GM18498 (cell line): ENCODE measurements at regions not wholly inside any gene's neighbourhood (a gene's known extent, or its start where the extent isn't known, plus 50 kb on each side); places are given as distances from the start of the nearest gene placed in this dataset.

Experiments
- ATAC-seq: cut with Tn5 transposase; IDR thresholded peaks from one replicate; pipeline ENCODE4 v1.9.1; 2021; ENCODE audit warnings: mild to moderate bottlenecking, moderate library complexity; ENCODE audit not compliant: unreplicated experiment

DNA sequence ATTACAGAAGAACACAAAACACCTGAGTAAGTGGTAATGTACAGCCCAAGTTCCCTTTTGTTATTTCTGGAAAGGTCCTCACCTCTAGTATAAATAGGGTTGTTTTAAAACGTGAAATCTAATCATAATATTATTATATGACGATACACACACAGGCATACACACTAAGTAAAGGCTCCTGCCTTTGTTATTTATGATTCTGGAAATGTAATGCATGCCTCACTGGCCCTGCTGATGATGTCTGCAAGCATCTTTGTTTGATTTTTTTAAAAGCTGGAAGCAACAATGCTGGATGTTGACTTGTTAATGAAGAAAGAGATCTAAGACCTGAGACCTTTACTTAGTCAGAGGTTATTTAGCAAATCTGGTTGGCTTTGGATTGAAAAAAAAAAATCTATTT, 307.4 kb upstream of the SORCS1 start:
- ATAC-seq = no peak

DNA sequence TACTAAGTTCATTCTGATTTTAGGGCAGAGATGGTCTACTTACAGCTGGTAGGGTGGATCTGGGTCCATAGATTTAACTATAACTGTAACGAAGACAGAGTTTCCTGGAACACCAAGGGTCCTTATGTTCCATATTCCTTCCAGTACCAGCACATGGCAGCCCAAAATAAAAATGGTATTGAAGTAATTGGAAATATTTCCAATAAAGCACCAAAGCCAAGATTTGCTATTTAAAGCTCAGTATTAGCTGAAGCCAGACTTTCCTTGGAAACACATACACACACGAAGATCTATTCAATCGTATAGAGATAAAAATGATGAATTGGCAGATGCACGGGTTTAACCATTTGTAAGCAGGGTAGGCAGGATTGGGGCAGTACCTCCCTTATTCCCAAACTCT, 289.1 kb upstream of the SORCS1 start:
- no peak for ATAC-seq

DNA sequence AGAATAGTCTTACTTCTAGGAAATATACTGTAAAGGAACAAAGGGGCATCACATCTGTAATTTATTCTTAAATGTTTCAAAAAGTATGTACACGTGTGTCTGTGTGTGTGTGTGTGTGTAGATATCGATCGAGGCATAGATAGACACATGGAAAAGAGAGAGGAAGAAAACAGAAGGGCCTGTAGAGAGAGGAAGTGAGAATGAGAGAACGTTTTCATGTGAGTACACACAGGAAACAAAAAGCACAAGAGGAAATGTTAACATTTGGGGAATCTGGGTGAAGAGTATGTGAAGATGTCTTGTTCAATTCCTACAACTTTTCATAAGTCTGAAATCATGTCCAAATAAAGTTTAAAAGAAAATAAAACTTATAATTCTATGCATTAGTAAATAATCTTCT, 286.5 kb upstream of the SORCS1 start:
- ATAC-seq = no peak

DNA sequence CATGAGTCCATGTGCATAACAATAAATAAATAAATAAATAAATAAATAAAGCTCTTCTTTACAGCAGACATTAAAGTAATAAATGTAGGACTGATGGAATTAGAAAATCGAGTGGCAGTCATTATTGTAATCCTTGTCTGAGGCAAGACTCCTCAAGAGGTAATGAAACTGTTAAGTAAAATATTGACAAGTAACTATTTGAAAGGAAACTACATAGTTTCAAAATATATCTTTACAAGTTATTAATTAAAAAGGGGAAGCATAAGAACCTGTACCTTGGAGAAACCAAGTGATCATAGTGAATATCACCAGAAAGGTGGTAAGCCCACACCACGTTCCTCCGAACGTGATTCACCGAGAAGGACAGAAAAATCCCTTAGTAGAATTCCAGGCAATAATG, 285.6 kb upstream of the SORCS1 start:
- ATAC-seq = no peak

DNA sequence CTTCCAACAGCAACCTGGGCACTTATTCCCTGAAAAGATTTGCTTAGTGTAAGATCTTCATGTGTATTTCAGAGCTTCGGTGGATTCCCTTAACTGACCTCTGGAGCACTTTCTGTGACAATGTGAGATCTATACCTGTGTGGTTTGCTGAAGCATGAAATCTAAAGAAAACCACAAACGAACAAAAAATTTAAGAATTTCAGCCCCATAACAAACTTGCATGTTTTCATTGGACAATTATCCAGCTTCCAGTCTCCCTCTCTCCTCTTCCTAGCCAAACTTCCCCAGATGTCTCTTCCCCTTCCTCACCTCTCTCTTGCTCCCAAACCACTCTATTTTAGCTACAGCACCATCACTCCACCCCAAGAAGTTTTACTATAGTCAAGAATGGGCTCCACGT, 279.9 kb upstream of the SORCS1 start:
- no peak for ATAC-seq

DNA sequence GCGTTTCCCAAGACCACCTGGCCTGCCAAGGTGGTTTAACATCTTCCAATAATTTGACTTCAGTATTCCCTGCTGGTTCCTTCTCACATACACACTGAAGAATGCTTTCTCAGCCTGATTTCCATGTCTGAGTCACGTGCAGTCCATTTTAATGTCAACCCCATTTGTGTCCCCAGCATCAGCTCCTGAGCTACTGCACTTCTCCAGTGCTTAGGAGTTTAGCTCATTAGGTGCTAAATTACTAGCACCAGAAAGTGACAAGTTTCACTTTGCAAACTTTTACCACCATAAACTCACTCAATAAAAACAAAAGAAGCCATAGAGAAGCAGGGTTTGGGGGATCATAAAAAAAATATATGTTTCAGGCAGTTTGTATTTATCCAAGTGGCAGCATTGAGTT, 279.3 kb upstream of the SORCS1 start:
- ATAC-seq = no peak

DNA sequence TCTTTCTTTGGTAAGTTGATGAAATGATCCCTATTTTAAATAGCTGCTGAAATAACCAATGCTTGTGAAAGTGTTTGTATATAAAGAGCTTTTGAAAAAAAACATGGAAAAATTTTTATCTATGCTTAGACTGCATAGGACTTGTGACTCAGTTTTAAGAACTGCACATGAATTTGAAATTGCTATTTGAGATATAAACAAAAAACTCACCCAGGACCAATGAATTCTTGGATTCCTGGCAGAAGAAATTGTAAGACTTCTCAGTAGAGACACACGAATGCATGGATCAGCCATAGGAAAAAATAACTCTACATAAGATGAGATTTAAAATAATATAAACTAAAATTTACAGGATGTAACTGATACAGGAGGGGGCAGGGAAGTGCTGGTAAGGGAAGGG, 278.8 kb upstream of the SORCS1 start:
- ATAC-seq = no peak

DNA sequence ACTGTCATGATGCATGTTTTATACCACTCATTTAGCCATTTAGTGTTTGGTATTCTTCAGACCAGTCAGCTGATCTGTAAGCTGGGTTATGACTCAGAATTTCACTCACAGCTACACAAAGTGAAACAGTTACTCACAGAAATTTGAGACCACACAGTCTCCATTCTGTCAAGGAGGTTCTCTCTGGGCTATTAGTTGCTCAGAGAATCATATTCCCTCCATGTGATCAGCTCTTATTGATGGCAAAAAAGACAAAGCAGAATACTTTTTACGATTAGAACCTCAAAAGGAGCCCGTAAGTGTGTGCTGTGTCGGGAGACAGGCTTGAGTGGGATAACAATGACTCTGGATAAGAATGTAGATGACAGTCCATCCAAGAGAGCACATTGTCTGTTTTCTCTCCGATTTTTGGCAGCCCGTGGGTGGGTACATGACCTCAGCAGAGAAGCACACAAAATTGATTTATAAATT, 277.6 kb upstream of the SORCS1 start:
- peak; percentile 97 for ATAC-seq

DNA sequence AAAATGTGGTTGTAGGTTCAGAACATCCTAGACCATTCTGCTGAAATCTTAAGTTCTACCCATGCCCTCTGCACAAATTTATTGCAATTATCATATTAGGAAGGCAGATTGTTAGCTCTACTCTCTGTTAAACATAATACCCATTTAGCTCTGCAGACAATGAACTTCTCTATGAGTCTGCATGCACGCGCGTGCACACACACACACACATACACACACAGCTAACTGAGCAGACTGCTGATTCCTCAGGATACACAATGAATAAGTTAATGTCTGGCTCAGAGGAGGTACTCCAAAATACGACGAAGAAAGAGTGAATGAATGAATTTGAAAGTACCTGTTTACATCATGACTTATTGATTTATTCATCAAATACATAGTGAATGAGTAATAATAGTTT, 276.2 kb upstream of the SORCS1 start:
- no peak for ATAC-seq

DNA sequence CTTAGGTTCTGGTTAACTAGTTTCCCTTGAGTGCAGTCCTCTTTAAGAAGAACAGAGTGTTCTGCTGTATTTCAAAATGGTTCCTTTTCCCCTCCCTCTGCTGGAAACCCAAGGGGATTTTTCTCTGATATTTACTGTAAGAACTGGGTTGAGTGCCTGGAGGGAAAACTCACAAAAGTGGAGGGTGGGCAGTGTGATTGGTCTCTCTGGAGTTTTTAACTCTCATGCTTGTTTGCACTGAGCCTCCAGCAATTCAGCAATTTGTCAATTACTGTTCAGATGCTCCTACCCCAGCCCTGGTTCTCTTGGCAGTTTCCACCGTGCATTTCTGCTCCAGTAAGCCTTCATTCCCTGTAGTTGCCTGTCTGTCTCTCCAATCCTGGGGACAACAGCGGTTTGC, 273.4 kb upstream of the SORCS1 start:
- ATAC-seq = no peak

DNA sequence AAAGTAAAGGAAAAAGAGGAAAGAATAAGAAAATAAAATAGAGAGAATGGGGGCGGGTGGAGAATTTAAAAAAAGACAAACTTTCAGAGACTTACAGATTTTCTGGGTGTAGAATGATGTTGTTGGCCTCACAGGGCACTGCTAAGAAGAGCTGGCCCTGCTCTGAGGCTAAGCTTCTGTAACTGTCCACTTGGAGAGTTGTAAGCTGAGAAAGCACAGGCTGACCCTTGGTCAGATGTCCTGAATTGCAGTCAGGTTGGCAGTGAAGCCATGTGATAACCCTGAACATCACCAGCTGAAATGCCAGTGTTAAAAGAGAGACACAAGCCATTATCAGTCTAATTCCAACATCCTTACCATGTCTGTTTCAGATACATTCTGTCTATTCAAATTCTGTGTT, 272.1 kb upstream of the SORCS1 start:
- ATAC-seq = no peak

DNA sequence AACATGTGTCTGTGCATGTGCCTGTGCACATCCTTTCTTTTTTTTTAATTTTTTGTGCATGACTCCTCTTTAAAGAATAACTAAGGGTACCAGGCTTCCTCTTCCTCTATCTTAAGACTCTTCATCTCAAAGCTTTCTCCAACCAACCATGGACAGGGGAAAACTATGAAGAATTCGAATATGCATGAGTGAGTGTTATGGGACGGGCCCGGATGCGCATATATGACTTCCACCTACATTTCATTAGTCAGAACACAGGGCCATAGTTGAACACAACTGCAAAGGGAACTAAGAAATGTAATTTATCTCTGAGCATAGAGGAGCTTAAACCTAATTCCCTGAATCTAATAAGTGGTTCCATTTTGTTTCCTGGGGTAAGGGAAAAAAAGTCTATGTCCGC, 270.3 kb upstream of the SORCS1 start:
- no peak for ATAC-seq

DNA sequence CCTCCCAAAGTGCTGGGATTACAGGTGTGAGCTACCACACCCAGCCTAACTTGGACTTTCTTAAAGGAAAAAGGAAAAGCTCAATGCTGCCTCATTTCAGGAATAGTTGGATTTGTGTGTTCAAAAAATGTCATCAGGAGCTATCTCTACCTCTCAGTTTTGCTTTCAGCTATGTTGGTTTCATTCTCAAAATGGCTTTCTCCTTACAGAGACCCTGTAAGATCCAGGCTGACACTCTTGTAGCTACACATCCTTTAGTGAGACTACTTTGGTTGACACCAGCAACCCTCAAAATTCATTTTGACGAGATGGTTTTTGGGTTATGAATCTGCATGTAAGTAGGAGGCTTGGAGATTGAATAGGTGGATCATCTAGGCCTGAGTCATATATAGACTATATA, 269.7 kb upstream of the SORCS1 start:
- peak; percentile 53 for ATAC-seq

DNA sequence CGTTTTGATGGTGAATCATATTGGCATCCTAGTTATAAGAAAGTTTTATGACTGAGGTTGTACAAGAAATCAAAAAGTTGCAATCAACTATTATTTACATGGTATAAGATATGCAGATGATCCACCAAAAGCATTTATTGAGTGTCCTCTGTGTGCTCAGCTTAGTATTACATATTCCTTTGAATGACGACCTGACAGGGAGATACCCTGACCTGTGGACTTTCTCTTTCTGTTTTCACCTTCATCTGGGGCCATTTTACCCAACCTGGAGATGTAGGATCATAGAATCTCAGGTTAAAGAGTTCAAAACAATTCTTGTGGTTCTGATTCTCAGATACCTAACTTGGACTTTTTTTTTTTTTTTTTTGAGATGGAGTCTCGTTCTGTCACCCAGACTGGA, 269.1 kb upstream of the SORCS1 start:
- ATAC-seq = peak; percentile 37

DNA sequence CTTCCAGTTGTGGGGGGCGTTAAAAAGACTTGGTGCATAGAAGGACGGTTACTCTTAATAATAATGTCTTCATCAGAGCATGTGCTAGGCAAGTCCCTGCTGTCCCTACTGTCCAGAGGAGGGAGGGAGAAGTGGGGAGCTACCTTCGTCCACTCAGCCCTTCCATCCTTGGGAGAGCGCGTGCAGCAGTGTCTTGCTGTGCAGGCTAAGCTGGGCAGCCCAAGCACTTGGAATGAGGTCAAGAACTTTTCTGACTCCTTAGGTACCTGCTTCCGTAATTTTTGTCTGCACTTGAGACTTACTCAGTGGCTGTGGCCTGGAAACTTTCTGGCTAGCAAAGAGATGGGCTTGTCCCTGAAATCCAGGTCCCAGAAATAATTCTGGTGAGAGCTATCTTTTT, 265.9 kb upstream of the SORCS1 start:
- no peak for ATAC-seq

DNA sequence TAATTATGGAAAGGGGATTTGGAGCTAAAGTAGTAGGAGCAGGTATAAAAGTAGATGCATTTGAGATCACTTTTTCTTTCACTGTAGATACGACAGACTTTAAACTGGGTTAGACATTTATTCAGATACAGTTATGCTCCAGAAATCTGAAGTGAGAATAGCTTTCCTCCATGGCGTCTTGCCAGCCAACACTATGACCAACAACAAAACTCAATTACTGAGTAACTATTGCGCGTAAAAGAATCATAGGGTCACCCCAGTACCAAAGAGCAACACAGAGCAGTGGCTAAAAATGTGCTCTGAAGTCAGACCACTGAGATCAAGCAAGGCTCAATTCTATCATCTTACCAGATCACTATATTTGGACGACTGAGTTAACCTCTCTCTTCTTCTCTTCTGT, 262.5 kb upstream of the SORCS1 start:
- ATAC-seq = no peak

DNA sequence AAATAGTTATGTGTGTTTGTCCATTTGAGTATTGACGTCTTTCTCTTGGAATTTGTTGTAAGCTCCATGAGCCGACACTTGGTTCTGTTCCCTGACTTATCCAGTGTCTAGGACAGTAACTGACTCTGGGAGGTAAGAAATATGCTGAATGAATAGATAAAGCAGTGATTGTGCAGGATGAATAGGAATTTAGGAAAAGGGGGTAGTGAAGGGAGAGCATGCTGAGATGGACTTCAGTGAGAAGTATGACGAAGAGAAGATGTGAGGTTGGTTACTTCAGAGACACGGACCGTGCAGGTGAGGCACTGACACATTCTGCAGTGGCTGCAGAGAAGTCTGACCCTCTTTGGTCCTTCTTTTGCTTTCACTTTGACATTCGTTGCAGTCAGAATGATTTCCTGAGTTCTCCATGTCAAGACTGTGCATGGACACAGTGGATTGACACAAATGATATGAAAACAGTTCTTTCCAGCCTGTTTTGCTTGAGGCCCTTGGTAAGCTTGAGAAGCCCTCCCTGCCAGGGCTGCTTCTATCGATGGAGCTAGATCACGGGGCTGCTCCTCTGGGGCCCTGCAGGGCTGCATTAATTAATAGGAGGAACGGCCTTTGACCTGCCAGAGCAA, 261.5 kb upstream of the SORCS1 start:
- peak; percentile 71 for ATAC-seq

DNA sequence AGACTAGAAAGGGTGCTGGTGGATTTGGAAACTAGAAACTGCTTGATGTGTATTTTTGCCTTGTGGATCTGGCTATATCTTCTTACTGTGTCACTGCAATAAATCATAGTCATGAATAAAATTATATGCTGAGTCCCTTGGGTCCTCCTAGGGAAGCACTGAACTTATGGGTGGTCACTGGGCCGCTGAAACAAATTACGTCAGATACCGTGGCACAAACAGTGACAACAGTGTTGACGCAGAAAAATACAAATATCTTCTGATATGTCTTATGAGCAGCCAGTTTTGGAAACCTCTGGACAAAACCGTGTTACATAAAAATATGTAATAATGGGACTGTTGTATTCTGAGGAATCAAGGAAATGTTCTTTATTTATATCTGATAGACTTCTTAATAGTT, 260.1 kb upstream of the SORCS1 start:
- no peak for ATAC-seq

DNA sequence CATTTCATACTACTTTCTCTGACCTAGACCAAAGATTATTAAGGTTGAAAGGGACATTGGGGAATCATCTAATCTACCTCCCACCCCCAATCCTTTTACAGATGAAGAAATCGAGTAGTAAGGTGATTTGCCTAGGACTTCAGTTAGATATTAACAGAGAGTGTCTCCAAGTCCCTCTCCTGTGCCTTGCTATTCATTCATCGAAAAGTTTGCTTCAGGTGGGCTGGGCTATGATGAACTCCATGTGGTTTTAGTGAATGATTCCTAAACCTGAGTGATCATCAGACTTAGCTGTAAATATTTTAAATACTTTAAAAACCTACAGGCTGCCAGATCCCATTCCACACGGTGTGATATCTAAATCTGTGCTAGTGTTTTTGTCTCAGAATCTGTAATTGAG, 259.4 kb upstream of the SORCS1 start:
- ATAC-seq = peak; percentile 46

DNA sequence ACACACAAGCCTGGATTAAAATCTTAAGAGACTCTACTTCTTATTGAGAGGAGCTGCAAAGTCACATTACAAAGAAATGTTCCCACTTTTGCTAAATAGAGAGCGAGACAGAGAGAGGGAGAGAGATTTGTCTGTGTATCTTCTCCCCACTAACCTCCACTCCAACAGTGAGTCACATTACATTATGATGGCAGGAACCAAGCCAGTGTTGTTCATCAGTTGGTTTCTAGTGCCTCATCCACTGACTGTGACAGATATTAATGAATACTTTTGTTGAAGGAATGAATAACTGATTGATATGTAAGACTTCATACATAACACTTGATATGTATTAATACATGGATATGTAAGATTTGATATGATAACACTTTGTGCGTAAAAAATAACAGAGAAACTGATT, 258.2 kb upstream of the SORCS1 start:
- no peak for ATAC-seq

DNA sequence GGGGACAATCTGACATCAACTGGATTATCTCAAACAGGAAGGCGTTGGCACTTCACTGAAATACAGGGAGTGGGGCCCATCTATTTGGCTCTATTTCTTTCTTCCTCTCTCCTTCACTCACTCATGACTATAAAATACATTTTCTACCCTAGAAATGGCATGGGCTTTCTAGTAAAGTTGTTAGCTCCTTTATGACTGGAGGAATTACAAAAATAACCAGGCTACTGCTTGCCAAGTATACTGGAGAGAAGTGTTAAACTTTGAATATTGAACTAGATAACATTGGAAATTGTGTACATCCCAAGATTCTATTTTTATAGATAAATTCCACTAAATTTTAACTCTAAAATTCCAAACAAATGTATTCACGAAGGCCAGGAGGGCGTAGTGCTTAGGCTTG, 255.7 kb upstream of the SORCS1 start:
- ATAC-seq = no peak

DNA sequence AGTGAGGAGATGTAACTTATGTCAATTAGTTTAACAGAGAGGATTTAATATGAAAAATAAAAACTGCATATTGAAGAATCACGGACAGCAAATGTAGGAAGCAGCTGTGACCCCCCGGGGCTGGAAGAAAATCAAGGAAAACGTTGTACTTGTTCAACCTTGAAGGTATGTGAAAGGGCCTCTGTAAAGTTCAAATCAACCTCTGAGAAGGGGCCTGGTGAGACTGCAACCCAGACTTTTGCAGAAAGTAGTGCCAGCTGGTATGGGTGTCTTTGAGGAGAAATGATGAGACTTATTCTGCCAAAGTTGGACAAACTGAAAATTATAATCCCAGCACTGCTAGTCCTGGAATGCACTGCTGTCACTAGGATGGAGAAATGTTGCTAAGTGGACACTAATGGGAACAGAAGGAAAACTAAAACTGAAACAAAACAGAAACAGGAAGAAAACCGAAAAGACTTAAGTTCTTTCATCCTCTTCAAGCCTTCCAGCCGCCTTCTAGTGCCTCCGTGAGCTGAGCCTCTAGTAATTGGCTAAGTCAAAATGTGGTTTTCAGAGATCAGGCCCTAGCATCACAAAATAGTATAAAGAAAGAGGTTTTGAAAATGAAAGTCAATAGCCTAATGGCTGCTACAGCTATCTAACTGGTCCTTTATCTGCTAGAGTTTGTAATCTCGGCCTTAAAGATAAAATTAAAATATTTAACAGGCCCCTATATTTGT, 253.7 kb upstream of the SORCS1 start:
- ATAC-seq = peak; percentile 75

DNA sequence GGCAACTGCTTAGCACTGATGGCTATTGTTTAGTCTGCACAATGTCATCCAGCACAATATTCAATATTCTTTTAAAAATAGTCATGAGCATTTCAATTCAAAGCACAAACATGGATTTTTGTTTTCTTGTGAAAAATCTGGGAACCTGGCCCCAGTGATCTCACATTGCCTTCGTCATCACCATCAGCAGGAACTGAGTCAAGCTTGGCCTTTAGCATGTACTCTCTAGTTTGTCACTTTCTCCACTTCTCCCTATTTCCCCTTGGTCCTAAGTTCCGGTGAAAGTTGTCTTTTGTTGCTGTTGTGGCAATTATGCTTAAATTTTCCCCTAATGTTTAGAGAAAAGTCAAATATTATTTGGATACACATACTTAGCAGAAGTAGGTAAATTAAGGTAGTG, 252.9 kb upstream of the SORCS1 start:
- ATAC-seq = no peak
